ENCODE measurements at regions not wholly inside any gene's neighbourhood (a gene's known extent, or its start where the extent isn't known, plus 50 kb on each side); places are given as distances from the start of the nearest gene placed in this dataset.

GRCh38 chr5:4987431-4987830, 152.7 kb upstream of the ADAMTS16 start:
- no peak for DNase-seq

DNA sequence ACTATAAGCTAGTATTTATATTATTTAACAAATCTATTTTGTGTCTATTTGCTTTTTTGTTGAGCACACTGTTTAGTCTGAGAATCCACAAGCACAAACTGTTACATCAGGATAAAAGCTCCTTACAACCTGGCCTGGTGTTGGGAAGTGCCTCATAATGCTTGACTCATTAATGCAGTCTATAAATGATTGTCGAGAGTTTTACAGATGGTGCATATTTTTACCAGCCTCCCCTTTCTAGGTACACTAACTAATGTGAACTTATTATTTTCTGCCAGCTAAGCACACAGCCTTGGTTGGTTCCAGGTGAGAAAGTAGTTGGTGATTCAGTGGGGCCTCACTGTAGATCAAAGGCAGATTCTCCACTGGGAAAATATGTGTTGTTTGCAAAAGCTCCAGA, 151.0 kb upstream of the ADAMTS16 start:
- no peak for DNase-seq

GRCh38 chr5:4990017-4990416, 150.1 kb upstream of the ADAMTS16 start:
- no peak for DNase-seq

DNA sequence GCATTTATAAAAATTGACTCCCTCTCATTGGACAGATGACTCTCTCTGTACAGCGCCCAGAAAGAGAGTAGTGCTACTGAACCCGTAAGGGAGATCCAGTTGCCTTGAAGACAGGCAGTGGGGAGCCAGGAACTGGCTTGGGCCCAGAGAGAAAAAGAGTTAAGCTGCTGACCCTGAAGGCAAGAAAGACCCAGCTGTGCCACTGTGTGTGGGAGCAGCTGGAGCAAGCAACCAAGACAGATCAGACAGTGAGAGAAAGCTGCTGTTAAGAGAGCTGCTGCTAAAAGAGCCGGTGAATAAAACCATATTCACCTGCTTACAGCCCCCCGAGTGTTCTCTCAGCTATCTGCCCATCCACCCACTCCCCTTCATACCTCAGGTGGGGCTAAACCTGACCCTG, 149.7 kb upstream of the ADAMTS16 start:
- DNase-seq, result no peak

GRCh38 chr5:4991925-4992324, 148.2 kb upstream of the ADAMTS16 start:
- DNase-seq, result no peak

DNA sequence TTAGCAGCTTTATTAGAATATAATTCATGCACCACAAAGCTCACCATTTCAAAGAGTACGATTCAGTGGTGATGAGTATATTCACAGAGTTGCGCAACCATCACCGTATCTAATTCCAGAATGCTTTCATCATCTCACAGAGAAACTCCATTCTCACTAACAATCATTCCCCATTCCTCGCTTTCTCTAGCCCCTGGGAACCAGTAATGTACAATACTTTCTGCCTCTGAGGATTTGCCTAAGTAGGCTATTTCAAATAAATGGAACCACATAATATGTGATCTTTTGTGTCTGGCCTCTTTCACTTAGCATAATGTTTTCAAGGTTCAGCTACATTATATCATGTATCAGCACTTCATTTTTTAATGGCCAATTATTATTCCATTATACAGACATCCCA, 145.1 kb upstream of the ADAMTS16 start:
- no peak for DNase-seq

DNA sequence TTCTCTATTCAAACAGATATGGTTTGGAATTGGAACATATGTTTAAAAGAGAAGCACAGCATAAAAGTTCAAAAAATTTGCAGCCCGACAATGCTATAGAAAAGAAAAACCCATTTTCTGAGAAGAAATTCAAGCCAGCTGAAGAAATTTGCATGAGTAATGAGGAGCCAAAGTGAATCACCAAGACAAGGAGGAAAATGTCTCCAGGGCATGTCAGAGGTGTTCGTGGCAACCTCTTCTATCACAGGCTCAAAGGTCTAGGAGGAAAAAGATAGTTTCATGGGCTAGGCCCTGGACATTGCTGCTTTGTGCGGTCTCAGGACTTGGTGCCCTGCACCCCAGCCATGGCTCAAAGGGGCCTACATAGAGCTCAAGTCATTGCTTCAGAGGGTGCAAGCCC, 134.8 kb upstream of the ADAMTS16 start:
- no peak for DNase-seq

GRCh38 chr5:5006548-5006947, 133.6 kb upstream of the ADAMTS16 start:
- no peak for DNase-seq

DNA sequence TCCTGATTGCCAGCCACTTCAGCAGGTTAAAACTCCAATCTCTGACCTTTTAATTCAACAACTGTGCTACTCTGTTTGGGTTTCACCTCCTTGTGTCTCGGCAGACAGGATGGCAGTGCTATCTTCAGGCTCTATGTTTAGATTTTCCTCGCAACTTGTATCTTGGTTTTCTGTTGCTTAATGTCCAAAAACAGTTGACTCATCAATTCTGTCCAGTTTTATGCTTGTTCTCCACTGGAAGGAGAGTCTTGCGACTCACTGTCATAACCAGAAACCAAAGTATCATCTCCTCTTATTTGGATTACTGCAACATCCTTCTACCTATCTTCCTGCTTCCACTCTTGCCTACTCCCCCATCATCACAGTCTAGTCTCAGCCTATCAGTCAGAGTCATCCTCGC, 130.9 kb upstream of the ADAMTS16 start:
- no peak for DNase-seq

DNA sequence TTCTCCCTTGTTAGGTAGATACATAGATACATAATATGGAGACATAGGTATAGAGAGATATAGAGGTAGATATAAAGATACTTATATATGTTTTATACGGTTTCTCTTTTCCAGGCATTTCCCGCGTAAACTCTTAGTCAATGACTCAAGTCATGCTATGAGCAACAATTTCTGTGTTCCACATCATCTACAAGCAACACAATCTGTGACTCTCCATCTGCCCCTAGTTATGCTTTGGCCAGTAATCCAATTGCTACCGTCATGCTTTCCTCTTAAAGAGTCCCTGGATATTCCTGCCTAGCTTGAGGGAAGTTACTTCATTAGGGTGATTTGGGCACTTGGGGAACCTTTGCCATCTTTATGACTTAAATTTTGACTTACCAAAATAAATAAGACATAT, 129.0 kb upstream of the ADAMTS16 start:
- DNase-seq, result no peak

DNA sequence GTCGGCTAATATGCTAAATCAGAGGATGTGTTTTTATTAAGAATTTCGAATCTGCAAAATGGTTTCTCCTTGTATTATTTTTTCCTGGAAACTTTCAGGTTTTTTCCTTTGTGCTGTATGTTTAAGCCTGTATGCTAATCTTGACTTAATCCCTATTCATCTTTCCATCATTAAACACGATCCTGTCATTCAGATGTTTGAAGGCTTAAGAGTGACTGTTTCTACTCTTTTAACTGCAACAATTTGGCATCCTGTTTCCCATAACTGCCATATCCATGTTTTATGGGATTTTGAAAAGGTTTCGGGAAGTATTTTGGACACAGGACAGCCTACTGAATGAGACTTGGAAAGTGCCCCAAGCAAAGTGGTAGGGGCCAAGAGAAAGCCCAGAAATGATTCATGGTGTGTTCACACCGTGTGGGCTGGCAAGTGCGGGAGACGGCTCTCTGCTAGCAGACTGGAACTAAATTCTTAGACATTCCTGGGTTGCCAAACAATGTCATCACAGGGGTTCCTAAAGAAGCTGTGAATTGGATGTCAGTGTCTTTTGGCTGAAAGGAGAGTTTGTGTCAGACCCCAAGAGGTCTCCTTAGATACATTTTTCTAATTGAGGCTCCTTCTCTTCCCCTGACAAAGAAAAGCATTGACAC, 125.4 kb upstream of the ADAMTS16 start:
- DNase-seq, result no peak

- DNase-seq, result no peak
Observed at GRCh38 chr5:5017827-5018577, 122.1 kb upstream of the ADAMTS16 start.

GRCh38 chr5:5018578-5018970, 121.6 kb upstream of the ADAMTS16 start:
- no peak for DNase-seq

DNA sequence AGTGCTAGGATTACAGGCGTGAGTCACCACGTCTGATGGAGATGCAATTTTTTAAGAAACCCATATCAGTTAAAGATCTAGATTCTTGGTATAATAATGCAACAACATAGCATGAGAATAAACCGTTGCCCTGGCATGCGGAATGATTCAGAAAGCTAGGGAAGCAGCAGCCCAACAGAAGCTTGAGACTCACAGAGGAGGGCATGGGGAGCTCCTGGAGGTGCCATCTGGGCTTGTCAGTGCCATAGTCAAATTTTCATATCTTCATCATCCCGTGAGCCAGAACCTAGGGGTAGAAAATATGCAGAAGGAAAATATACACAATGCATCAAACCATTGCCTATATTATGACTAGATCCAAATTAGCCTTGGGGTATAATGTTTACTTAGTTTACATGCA, 118.7 kb upstream of the ADAMTS16 start:
- no peak for DNase-seq

DNA sequence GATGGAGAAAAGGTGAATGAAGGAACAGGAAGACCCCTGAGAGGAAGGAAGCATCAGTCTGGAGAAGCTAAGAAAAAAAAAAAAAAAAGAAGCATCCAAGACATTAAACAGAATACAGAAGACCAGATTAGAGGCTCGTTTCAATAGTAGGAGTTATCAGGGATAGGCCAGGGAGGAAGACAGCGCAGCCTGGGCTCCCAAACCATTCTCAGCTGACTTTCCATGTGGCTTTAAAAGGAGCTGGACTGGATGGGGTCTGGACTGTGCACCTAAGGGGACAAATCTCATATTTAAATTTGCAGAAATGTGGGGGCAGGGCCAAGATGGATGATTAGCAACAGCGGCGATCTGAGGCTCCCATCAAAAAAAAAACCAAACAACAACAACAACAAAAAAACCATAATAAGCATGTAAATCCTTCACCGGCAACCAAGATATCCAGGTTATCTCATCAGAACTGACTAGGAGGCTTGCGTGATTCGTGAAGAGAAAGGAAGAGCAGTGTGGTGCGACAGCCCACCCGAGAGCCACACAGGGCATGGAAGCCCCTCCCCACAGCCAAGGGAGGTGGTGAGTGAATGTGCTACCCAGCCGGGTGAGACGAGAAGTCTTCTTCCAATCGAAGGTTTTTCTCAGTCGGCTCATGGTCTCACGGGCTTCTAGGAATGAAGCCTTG, 114.9 kb upstream of the ADAMTS16 start:
- DNase-seq, result no peak

- no peak for DNase-seq
Observed at GRCh38 chr5:5025774-5026408, 114.2 kb upstream of the ADAMTS16 start.

DNA sequence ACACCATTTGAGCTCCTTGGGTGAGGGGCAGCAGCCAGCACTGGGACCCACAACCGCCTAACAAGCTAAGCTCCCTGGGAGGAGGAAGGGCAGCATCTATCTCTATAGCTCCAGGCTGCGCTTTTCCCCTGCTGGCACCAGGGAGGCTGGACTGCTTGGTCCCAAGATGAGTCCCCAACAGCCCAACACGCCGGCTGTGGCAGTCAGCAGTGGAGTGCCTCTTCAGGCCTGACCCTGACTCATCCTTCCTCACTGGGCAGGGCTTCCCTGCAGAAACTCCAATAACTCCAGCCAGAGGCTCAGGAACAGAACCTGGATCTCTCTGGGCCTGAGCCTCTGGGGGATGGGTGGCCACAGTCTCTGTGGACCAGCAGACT, 113.7 kb upstream of the ADAMTS16 start:
- no peak for DNase-seq

DNA sequence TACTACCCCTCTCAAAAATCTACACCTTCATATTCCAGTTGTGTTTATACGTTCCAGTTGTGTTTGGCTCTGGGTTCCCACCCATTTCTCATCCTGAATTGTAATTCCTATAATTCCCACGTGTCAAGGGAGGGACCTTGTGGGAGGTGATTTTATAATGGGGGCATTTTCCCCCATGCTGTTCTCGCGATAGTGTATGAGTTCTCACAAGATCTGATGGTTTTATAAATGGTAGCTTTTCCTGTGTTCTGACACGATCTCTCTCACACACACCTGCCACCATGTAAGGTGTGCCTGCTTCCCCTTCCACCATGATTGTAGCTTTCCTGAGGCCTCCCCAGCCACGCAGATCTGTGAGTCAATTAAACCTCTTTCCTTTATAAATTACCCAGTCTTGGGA, 108.5 kb upstream of the ADAMTS16 start:
- DNase-seq, result no peak

DNA sequence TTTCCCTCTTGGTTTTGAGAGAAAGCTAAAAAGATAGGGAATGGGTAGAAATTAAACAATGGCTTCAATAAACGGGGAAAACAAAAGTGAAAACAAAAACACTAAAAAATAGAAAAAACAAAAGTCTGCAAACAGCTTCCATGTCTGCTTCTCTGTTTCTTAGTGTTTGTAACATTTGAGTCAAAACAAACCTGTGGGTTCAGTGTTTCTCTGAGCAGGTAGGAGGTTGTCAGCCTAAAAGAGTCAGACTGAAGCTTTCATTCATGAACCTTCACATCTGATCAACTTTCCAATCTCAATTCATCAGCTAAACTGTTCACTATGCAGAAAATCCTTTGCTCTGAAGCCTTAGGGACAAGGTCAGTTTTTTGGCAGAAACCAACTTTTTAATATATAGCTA, 102.5 kb upstream of the ADAMTS16 start:
- no peak for DNase-seq

DNA sequence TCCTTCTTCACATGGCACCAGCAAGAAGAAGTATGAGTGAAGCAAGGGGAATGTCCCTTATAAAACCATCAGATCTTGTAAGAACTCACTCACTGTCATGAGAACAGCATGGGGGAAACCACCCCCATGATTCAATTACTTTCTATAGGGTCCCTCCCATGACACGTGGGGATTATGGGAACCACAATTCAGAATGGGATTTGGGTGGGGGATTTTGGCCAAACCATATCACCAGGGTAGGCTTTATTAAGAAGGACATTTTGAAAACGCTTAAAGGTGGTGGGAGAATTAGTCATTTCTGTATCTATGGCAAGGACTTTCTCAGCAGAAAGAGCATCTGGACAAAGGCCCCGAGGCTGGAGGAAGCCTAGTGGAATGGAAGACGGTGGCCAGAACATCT, 100.2 kb upstream of the ADAMTS16 start:
- DNase-seq, result no peak

DNA sequence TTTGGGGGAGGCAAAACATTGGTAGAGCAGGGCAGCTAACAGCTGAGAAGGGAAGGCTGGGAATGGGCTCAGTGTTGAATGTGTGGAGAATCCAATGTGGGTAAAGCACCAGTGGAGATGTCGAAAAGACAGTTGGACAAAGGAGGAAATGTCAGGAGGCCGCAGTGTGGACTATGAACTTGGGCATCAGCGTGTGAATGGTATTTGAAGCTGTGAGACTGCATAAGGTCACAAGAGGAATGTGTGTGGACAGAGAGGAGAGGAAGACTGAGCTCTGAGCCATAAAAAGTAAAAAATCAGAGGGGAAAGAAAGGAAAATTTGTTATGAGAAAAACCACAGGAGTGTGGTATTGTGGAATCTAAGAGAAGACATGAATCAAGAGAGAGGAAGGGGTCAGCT, 99.4 kb upstream of the ADAMTS16 start:
- no peak for DNase-seq

DNA sequence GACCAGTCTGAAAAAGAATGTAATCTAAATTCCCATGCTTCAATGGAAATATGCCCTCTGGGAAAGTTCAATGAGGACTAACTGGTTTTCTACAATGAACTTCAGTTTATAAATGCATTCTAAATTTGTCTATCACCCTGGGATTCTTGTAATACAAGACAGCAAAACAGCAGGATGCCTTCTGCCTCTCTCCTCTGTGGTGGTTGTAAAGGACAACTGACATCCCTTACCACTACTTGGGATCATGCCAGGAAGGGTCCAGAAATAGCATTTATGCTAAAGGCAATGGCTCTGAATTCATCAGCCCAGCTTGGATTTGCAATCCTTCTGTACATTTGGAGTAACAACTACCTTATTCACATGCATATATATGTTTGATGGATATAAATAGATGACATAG, 97.3 kb upstream of the ADAMTS16 start:
- no peak for DNase-seq

GRCh38 chr5:5043346-5043745, 96.8 kb upstream of the ADAMTS16 start:
- no peak for DNase-seq

DNA sequence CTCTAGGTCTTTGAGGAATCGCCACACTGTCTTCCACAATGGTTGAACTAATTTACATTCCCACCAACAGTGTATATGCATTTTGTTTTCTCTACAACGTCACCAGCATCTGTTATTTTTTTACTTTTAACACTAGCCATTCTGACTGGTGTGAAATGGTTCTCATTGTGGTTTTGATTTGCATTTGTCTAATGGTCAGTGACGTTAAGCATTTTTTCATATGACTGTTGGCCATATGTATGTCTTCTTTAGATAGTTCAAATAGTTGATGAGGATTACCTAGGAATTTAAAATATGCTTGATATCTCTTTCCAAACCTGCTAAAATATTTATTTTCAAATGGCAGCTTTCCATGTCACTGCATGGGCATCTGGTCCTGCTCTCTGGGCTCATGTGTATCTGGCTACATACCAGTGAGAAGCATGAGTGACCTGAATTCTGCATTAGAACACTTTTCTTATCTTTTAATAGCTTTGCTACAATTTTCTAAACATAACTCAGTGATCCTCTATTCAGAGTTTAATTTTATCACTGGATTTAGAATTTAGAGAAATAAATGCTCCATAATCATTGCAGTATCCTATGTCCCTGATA, 95.8 kb upstream of the ADAMTS16 start:
- DNase-seq, result no peak
